ENCODE measurements at regions not wholly inside any gene's neighbourhood (a gene's known extent, or its start where the extent isn't known, plus 50 kb on each side); places are given as distances from the start of the nearest gene placed in this dataset.

- Histone ChIP-seq H3K9ac (ENCODE audit: low read length) (no peak overlapping the region), H3F3A (ENCODE audit: insufficient read depth, low read length) (no peaks in the 10 kb centered on the region), H3K4me3 (ENCODE audit: low read length) (no peak overlapping the region), H2AFZ (ENCODE audit: low read length) (no peak overlapping the region), H3K9me2 (replicated peaks; ENCODE audit: insufficient read depth, low read length) (no peaks in the 10 kb centered on the region), H3K79me2 (ENCODE audit: low read length) (no peaks in the 10 kb centered on the region), H3K9me3 (replicated peaks; ENCODE audit: insufficient read depth, low read length) (no peaks in the 10 kb centered on the region), H3K4me2 (ENCODE audit: low read depth, low read length) (no peak overlapping the region), H3K36me3 (replicated peaks; ENCODE audit: insufficient read depth, low read length) (no peaks in the 10 kb centered on the region), H4K20me1 (ENCODE audit: insufficient read depth, low read length) (no peaks in the 10 kb centered on the region), H3K27ac (ENCODE audit: low read length) (no peak overlapping the region), H3K27me3 (replicated peaks; ENCODE audit: insufficient read depth, low read length) (no peaks in the 10 kb centered on the region), H3K4me1 (ENCODE audit: low read length) (no peaks in the 10 kb centered on the region)
- no peak for TF ChIP-seq EZH2 (optimal IDR thresholded peaks at IDR 0.05; ENCODE audit: low read depth, low read length)
- TF ChIP-seq EZH2phosphoT487 (IDR thresholded peaks at IDR 0.05; ENCODE audit: low read length) = no peak
- TF ChIP-seq CTCF (IDR thresholded peaks at IDR 0.05; ENCODE audit: low read length) = no peak
- no peak for DNase-seq
Observed at GRCh38 chr3:159488602-159489001, 500.0 kb upstream of the IL12A start.

GRCh38 chr3:159497361-159497760 lies 491.3 kb upstream of the IL12A start:
- H3K4me1 ChIP-seq (ENCODE audit: low read length) = no peaks in the 10 kb centered on the region

GRCh38 chr3:159499031-159499793 lies 489.4 kb upstream of the IL12A start:
- Histone ChIP-seq H3K4me3 (ENCODE audit: low read length) (no peak overlapping the region), H3K27me3 (replicated peaks; ENCODE audit: insufficient read depth, low read length) (no peaks in the 10 kb centered on the region), H3K4me2 (ENCODE audit: low read depth, low read length) (no peak overlapping the region), H4K20me1 (ENCODE audit: insufficient read depth, low read length) (no peaks in the 10 kb centered on the region), H3K27ac (ENCODE audit: low read length) (no peak overlapping the region), H3K9ac (ENCODE audit: low read length) (no peak overlapping the region), H3K36me3 (replicated peaks; ENCODE audit: insufficient read depth, low read length) (no peaks in the 10 kb centered on the region), H3K4me1 (ENCODE audit: low read length) (no peaks in the 10 kb centered on the region), H2AFZ (ENCODE audit: low read length) (no peak overlapping the region), H3K9me2 (replicated peaks; ENCODE audit: insufficient read depth, low read length) (no peaks in the 10 kb centered on the region), H3K79me2 (ENCODE audit: low read length) (no peaks in the 10 kb centered on the region), H3K9me3 (replicated peaks; ENCODE audit: insufficient read depth, low read length) (no peaks in the 10 kb centered on the region), H3F3A (ENCODE audit: insufficient read depth, low read length) (no peaks in the 10 kb centered on the region)
- no peak for DNase-seq
- no peak for TF ChIP-seq EZH2phosphoT487 (IDR thresholded peaks at IDR 0.05; ENCODE audit: low read length)
- no peak for TF ChIP-seq CTCF (IDR thresholded peaks at IDR 0.05; ENCODE audit: low read length)
- TF ChIP-seq EZH2 (optimal IDR thresholded peaks at IDR 0.05; ENCODE audit: low read depth, low read length) = no peak

More at GRCh38 chr3:159497361-159497760, 491.3 kb upstream of the IL12A start:
- H3K79me2 ChIP-seq (ENCODE audit: low read length) = no peaks in the 10 kb centered on the region
- DNase-seq = no peak
- H4K20me1 ChIP-seq (ENCODE audit: insufficient read depth, low read length) = no peaks in the 10 kb centered on the region
- no peak overlapping the region for H3K4me2 ChIP-seq (ENCODE audit: low read depth, low read length)
- H3K4me3 ChIP-seq (ENCODE audit: low read length) = no peak overlapping the region
- H3K36me3 ChIP-seq (replicated peaks; ENCODE audit: insufficient read depth, low read length) = no peaks in the 10 kb centered on the region
- H3F3A ChIP-seq (ENCODE audit: insufficient read depth, low read length) = no peaks in the 10 kb centered on the region
- H3K9me3 ChIP-seq (replicated peaks; ENCODE audit: insufficient read depth, low read length) = no peaks in the 10 kb centered on the region
- H3K9me2 ChIP-seq (replicated peaks; ENCODE audit: insufficient read depth, low read length) = no peaks in the 10 kb centered on the region
- H3K27ac ChIP-seq (ENCODE audit: low read length) = no peak overlapping the region
- TF ChIP-seq EZH2phosphoT487 (IDR thresholded peaks at IDR 0.05; ENCODE audit: low read length) (no peak), EZH2 (optimal IDR thresholded peaks at IDR 0.05; ENCODE audit: low read depth, low read length) (no peak), CTCF (IDR thresholded peaks at IDR 0.05; ENCODE audit: low read length) (no peak)
- no peak overlapping the region for H2AFZ ChIP-seq (ENCODE audit: low read length)
- H3K27me3 ChIP-seq (replicated peaks; ENCODE audit: insufficient read depth, low read length) = no peaks in the 10 kb centered on the region
- H3K9ac ChIP-seq (ENCODE audit: low read length) = no peak overlapping the region

Data from MM.1S (cell line).